LNCaP clone FGC (cell line): ENCODE measurements at regions not wholly inside any gene's neighbourhood (a gene's known extent, or its start where the extent isn't known, plus 50 kb on each side); places are given as distances from the start of the nearest gene placed in this dataset.

Source experiments
- DNase-seq: peaks from one replicate; pipeline ENCODE4 v3.0.0-alpha.2; 2011; ENCODE audit warnings: low read depth
- H3K4me3 ChIP-seq: 2 replicates; pipeline ENCODE4 v1.5.1; 2011; ENCODE audit warnings: mild to moderate bottlenecking, low read depth, low read length, control low read depth
- CTCF ChIP-seq: IDR thresholded peaks from 2 replicates; pipeline ENCODE4 v1.5.1; 2012; ENCODE audit warnings: mild to moderate bottlenecking; ENCODE audit not compliant: control insufficient read depth, insufficient read depth; ENCODE audit errors: extremely low read depth

GRCh38 chr2:71949537-71949798 is 198.2 kb downstream of the CYP26B1 start:
- DNase-seq: no peak
- TF ChIP-seq CTCF: no peak
- no peak overlapping the region for H3K4me3 ChIP-seq

- no peak for TF ChIP-seq CTCF
- H3K4me3 ChIP-seq: no peak overlapping the region
- DNase-seq: no peak
Observed at GRCh38 chr2:71948781-71949536, 198.7 kb downstream of the CYP26B1 start.

- no peak for TF ChIP-seq CTCF
- no peak overlapping the region for H3K4me3 ChIP-seq
- DNase-seq: no peak
Observed at GRCh38 chr2:71947809-71948208, 199.9 kb downstream of the CYP26B1 start.

GRCh38 chr2:71945603-71945959 is 202.1 kb downstream of the CYP26B1 start:
- no peak for DNase-seq
- TF ChIP-seq CTCF: no peak

GRCh38 chr2:71944806-71945602 is 202.7 kb downstream of the CYP26B1 start:
- no peak for TF ChIP-seq CTCF

More at GRCh38 chr2:71945603-71945959, 202.1 kb downstream of the CYP26B1 start:
- H3K4me3 ChIP-seq: no peak overlapping the region

GRCh38 chr2:71944183-71944550 is 203.5 kb downstream of the CYP26B1 start:
- TF ChIP-seq CTCF: no peak
- no peak overlapping the region for H3K4me3 ChIP-seq
- no peak for DNase-seq

More at GRCh38 chr2:71944806-71945602, 202.7 kb downstream of the CYP26B1 start:
- no peak overlapping the region for H3K4me3 ChIP-seq
- no peak for DNase-seq
